Brain microvascular endothelial cell (primary cell): ENCODE measurements at regions not wholly inside any gene's neighbourhood (a gene's known extent, or its start where the extent isn't known, plus 50 kb on each side); places are given as distances from the start of the nearest gene placed in this dataset.

Experiments used
- DNase-seq: peaks from one replicate; pipeline ENCODE4 v3.0.0-alpha.2; 2020
- H3K27ac ChIP-seq: fragments of 250-450 bp; sonication (Bioruptor Pico); 2 replicates; pipeline ENCODE4 v1.5.1; 2020; ENCODE audit warnings: mild to moderate bottlenecking, moderate library complexity
- H3K27me3 ChIP-seq: fragments of 250-450 bp; sonication (Bioruptor Pico); replicated peaks from 2 replicates; pipeline ENCODE4 v1.5.1; 2020; ENCODE audit warnings: mild to moderate bottlenecking
- H3K36me3 ChIP-seq: fragments of 250-450 bp; sonication (Bioruptor Pico); replicated peaks from 2 replicates; pipeline ENCODE4 v1.5.1; 2020; ENCODE audit warnings: mild to moderate bottlenecking
- H3K4me3 ChIP-seq: 2 replicates; pipeline ENCODE4 v1.5.1; 2011; ENCODE audit warnings: low read depth, mild to moderate bottlenecking, control low read depth, low read length, moderate library complexity
- CTCF ChIP-seq: IDR thresholded peaks from 2 replicates; pipeline ENCODE4 v1.5.1; 2011; ENCODE audit warnings: low read depth, mild to moderate bottlenecking, moderate library complexity, low read length, control low read depth, inconsistent platforms; ENCODE audit errors: missing control alignments
- in situ Hi-C: cut with HindIII; loops from 2 replicates; pipeline ENCODE4 v1.10.0; 2017; ENCODE audit warnings: low sequenced_read_pairs, low pct_ligation_motif_present

GRCh38 chr3:13176445-13176844, 103.2 kb upstream of the IQSEC1 start:
- in situ Hi-C loops, result no loop called here
- no peak overlapping the region for H3K27ac ChIP-seq
- no peaks in the 10 kb centered on the region for H3K36me3 ChIP-seq
- H3K4me3 ChIP-seq, result no peak overlapping the region
- no peaks in the 10 kb centered on the region for H3K27me3 ChIP-seq
- DNase-seq, result no peak
- no peak for TF ChIP-seq CTCF

DNA sequence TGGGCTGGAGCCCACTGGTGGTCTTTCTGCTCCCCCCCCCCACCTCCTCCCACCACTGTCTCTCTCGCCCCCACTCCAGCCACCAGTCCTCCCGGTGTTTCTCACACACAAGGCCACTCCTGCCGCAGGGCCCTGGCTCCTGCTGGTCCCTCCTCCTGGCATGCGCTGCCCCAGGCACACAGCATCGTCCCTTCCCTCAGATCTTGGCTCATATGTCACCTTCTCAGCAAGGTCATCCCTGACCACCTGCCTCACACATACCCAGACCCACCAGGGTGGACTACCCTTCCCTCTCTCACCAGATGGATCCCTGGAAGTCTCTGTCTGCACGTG, 101.5 kb upstream of the IQSEC1 start:
- TF ChIP-seq CTCF, result no peak
- in situ Hi-C loops, result no loop called here
- H3K4me3 ChIP-seq, result no peak overlapping the region
- no peaks in the 10 kb centered on the region for H3K36me3 ChIP-seq
- DNase-seq, result no peak
- no peak overlapping the region for H3K27ac ChIP-seq
- no peaks in the 10 kb centered on the region for H3K27me3 ChIP-seq

DNA sequence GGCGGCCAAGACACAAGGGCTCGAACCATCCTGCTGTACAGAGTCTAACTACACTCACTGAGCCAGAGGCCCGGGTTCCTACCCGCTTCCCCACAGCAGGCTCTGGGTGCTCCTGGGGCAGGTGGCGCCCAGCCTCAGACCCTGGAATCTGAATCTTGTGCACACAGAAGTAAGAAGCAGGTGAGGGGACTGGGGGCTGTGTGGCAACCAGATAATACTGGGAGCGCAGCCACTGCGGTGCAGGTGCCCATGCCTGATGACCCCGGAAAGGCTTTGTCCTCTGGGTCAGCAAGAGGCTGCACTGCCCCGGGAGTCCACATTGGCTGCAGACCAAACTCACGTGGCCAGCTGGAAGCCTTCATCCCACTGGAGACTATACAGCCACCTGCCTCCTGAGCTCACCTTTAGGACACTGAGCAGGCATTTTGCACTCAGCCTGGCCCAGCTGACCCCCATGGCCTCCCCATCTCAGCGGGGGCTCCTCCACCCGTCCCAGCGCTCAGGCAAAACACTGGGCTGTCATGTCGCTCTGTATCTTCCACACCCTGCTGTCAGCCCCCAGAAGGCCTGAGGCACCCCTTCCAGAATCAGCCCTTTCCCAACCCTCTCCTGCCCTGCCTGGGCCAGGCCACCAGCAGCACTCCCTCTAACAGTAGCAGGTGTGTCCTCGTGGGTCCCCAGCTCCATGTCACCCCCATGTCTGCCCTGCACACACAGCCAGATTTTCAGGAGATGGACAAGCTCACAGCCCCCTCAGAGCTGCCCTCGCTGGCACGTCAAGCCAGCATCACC, 101.0 kb upstream of the IQSEC1 start:
- TF ChIP-seq CTCF, result no peak
- no peak for DNase-seq
- in situ Hi-C loops, result no loop called here
- Histone ChIP-seq H3K4me3 (no peak overlapping the region), H3K27ac (no peak overlapping the region), H3K27me3 (no peaks in the 10 kb centered on the region), H3K36me3 (no peaks in the 10 kb centered on the region)

DNA sequence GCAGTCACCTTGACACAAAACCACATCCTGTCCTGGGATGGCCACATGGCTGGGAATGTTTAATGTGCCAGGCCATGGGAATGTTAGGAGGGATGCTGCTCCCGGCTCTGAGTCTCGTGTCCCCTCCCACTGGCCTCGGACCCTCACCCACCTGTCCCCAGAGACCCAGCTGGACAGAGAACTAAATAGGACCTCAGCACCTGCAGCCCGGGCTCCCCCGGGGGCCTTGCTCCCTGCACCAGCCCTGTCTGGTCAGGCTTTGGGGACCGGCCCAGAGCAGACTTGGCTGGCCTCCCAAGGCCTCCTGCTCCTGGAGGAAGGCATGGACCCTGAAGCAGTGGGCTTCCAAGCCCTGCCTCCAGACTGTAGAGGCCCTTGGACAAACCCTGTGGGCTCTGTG, 100.0 kb upstream of the IQSEC1 start:
- no peak for TF ChIP-seq CTCF
- Histone ChIP-seq H3K4me3 (no peak overlapping the region), H3K36me3 (no peaks in the 10 kb centered on the region), H3K27ac (no peak overlapping the region), H3K27me3 (no peaks in the 10 kb centered on the region)
- in situ Hi-C loops, result no loop called here
- no peak for DNase-seq

DNA sequence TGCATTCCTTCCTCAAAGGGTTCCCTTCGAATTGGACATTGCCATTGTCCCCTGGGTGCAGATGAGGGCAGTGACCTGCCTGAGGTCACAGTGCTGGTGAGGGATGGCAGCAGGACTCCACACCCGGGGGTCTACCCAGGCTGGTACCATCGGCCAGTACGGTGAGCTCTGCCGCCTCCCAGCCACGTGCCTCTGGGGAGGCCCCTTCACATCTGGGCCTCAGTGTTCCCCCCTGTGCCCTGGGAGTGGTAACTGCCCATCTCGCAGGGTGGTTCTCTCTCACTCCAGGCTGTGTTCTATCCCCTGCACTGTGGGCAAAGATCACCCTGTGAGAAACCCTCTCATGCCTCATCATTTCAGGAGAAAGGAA, 99.4 kb upstream of the IQSEC1 start:
- TF ChIP-seq CTCF, result no peak
- no peak overlapping the region for H3K4me3 ChIP-seq
- H3K27me3 ChIP-seq, result no peaks in the 10 kb centered on the region
- in situ Hi-C loops, result no loop called here
- no peak overlapping the region for H3K27ac ChIP-seq
- H3K36me3 ChIP-seq, result no peaks in the 10 kb centered on the region
- DNase-seq, result no peak
